GM19239 (cell line): ENCODE measurements at regions not wholly inside any gene's neighbourhood (a gene's known extent, or its start where the extent isn't known, plus 50 kb on each side); places are given as distances from the start of the nearest gene placed in this dataset.

Experiments used
- DNase-seq: peaks from one replicate; pipeline ENCODE4 v3.0.0; 2011; ENCODE audit warnings: low spot score; ENCODE audit not compliant: insufficient read length
- FAIRE-seq: peaks from 2 replicates; lab custom pipeline; 2011; peaks lifted over from hg19 to GRCh38; lab: Jason Lieb, UNC

- FAIRE-seq (no peak), DNase-seq (no peak)
Observed at GRCh38 chr5:6867712-6868111, 154.5 kb downstream of the TENT4A start.

DNA sequence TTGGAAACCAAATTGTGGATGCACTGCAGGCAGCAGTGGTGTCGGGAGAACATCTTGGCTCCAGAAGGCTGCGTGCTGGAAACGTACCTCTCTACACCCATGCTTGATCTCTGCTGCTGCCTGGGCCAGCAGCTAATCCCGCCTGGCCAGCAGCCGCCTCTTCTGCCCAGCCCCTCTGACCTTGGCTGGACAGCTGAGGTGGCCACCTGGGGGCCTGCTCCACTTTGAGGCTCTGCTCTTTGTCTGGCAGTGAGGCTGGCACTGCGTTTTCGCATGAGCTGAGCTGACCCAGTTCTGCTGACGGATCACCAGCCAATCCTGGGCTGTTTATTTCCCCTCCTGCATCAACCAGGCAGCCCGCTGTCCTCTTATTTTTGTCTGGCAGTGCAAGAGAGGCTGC, 154.9 kb downstream of the TENT4A start:
- no peak for DNase-seq
- no peak for FAIRE-seq

- DNase-seq (no peak), FAIRE-seq (no peak)
Observed at GRCh38 chr5:6868575-6869215, 155.5 kb downstream of the TENT4A start.

- DNase-seq (no peak), FAIRE-seq (no peak)
Observed at GRCh38 chr5:6869677-6870076, 156.4 kb downstream of the TENT4A start.

DNA sequence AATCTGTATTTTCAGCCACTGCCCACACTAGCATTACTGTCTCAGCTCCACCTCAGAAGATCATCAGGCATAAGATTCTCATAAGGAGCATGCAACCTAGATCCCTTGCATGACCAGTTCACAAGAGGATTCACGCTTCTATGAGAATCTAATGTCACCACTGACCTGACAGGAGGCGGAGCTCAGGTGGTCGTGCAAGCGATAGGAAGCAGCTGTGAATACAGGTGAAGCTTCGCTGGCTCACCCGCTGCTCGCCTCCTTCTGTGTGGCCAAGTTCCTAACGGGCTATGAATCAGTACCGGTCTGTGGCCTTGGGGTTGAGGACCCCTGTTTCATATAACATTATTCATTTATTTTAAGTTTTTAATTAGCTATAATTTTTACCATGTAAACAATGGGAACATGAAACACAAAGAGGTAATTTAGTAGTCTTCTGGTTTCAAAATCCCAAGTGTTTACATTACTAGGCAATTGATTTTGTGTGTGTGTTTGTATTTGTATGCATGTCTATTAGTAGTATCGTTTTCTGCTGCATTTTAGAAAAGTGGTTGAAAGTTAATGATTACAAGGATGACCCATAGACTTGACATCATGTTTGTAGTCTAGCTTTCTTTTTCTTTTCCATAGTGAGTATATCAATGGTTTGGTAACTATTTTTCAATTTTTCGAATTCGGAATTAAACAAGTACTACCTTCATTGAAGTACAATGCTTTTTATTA, 159.4 kb downstream of the TENT4A start:
- FAIRE-seq (no peak), DNase-seq (no peak)

DNA sequence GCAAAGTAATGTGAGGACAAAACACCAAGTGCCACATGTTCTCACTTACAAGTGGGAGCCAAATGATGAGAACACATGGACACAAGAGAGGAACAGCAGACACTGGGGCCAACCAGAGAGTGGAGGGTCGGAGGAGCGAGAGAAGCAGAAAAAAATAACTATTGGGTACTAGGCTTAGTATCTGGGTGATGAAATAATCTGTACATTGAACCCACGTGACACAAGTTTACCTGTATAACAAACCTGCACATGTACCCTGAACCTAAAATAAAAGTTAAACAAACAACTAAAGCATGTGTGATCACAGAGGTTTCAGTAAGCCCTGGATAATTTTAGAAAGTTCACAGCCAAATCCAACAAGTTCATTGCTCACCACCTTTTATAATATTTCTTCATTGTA, 160.1 kb downstream of the TENT4A start:
- no peak for DNase-seq
- FAIRE-seq: no peak

DNA sequence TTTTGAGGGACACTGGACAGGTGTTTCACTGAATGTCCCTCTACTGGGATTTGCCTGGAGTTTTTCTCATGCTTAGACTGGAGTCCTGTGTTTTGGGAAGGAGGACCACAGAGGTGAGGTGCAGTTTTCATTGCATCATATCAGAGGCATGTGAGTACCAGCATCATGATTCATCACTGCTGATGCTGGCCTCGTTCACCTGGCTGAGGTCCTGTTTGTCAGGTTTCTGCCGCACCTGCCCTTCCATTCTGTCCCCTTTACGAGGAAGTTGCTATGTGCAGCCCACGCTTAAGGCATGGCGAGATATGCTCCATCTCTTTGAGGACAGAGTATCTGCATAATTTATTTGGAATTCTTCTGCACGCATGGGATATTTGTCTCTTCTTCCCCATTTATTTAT, 162.1 kb downstream of the TENT4A start:
- no peak for DNase-seq
- no peak for FAIRE-seq

- no peak for DNase-seq
Observed at GRCh38 chr5:6877986-6878828, 165.0 kb downstream of the TENT4A start.

DNA sequence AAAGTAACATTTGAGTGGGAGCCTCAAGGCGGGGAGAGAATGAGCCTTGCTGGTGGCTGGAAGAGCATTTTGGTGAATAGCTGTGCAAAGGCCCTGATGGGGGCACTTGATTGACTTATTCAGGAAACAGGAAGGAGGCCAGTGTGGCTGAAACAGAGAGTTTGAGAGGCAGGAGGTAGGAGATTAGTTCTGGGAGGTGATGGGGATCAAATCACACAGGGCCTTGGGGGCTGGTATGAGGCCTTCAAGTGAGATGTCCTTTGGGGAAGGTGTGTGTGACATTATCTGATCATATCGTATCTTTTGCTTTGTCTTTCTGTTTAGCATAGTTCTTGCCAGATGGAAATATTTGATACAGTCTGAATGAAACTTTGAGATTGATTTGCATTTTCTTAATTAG, 172.3 kb downstream of the TENT4A start:
- FAIRE-seq (no peak), DNase-seq (no peak)

More at GRCh38 chr5:6877986-6878828, 165.0 kb downstream of the TENT4A start:
- FAIRE-seq: no peak

- DNase-seq (no peak), FAIRE-seq (no peak)
Observed at GRCh38 chr5:6886866-6887265, 173.6 kb downstream of the TENT4A start.

DNA sequence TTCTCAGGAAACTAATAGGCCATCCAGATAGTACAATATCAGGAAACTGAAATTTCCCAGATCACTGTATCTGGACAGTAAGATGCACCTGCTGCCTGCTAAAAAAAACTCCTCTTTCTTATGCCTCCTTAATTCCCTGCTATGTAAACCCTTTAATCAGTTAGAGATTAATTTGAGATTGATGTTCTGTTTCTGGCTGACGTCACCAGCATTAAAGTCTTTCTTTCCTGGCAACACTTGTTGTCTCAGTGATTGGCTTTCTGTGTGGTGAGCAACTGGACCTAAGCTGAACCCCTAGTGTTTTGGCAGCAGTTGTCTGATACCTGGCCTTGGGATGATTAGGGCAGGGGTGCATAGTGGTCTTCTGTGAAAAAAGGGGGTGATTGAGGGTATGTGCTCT, 175.8 kb downstream of the TENT4A start:
- FAIRE-seq (no peak), DNase-seq (no peak)

GRCh38 chr5:6899221-6899620, 186.0 kb downstream of the TENT4A start:
- DNase-seq: no peak

DNA sequence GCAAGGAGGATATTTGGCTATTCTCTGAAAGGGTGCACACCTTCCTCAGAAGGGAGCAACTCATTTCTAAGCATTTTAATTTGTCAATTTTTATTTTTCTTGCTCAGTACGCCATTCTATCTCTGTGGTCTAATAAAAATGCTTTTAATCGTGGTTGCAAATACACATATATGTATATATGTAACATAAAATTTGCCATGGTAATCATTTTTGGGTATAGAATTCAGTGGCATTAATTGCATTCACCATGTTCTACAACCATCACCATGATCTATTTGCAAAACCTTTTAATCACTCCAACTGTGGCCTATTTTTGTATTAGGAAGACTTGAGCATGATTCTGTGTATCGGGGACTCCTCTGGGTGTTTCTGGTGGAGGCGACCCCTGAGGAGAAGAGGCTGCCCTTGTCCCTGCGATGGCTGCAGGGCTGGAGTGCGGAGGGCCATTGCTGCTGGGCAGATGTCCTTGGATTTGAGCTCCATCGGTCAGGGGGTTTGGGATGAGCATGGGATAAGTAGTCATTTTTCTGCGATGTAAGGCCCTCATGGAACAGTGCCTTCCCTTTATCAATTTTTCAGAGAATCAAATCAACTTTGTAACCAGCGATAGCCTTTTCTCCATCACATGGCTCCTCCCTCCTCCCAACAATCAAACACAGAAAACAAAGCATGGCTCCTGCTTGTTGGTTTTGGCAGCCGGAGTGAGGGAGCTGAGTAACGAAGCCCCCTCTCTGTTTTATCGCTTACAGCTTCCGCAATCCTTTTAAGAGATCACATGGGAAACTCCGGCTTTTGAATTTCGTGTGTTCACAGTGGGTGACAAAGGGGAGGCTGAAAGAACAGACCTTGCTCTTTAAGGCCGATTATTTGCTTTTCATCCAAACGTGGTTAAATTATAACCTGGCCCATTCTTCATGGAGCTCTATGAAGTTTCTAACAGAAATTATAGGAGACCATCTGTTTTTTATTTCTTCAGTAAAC, 187.3 kb downstream of the TENT4A start:
- no peak for FAIRE-seq
- no peak for DNase-seq

More at GRCh38 chr5:6899221-6899620, 186.0 kb downstream of the TENT4A start:
- FAIRE-seq: no peak

GRCh38 chr5:6902094-6902493, 188.9 kb downstream of the TENT4A start:
- no peak for FAIRE-seq
- no peak for DNase-seq

GRCh38 chr5:6902597-6902996, 189.4 kb downstream of the TENT4A start:
- DNase-seq: no peak
- no peak for FAIRE-seq

- no peak for DNase-seq
- FAIRE-seq: no peak
Observed at GRCh38 chr5:6903934-6904333, 190.7 kb downstream of the TENT4A start.

DNA sequence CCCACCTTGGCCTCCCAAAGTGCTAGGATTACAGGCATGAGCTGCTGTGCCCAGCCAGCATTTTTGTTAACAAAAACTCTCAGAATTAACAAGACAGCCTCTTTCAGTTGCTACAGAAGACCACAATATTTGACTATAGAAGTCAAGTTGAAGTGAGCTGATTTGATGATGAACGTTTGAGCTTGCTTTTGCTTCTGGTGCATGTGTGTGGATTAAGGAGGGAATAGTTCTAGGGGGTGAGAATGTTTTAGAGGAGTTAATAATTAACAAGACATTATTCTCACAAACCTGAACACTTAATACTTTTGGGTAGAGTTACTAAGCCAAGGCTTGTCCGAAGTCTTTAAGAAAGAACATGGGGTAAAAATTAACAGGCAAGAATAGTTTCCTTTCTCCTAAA, 191.6 kb downstream of the TENT4A start:
- DNase-seq (no peak), FAIRE-seq (no peak)

DNA sequence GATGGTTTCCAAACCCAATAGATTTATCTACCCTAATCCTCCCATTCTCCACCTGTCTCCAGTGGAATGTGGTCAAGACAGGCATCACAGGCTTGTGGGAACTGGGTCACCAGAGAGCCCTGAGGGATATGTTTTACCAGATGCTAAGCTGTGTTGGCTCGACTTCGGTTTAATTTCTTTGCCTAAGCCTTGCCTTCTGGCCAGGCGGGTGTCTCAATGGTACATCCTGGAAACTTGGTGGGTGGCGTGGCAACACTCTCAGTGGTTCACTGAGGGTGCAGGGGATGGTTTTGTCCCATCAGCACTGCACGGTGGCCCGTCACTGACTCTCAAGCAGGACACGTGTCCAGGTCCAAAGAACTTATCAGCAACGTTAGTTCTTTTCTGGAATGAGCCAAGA, 192.2 kb downstream of the TENT4A start:
- DNase-seq: no peak
- FAIRE-seq: no peak

GRCh38 chr5:6905883-6906282, 192.7 kb downstream of the TENT4A start:
- no peak for DNase-seq
- FAIRE-seq: no peak

- DNase-seq (no peak), FAIRE-seq (no peak)
Observed at GRCh38 chr5:6907320-6907918, 194.2 kb downstream of the TENT4A start.
